Fibroblast of mammary gland (primary cell): ENCODE measurements at regions not wholly inside any gene's neighbourhood (a gene's known extent, or its start where the extent isn't known, plus 50 kb on each side); places are given as distances from the start of the nearest gene placed in this dataset.
"Not testable (repeated sequence)": the region's sequence is repeated elsewhere in the genome, so short reads cannot be mapped to it uniquely, and the experiment has no call there.

ENCODE experiments used
- DNase-seq: peaks from one replicate; pipeline ENCODE4 v3.0.0-alpha.2; 2010; ENCODE audit warnings: low read depth
- H3K4me3 ChIP-seq: 2 replicates; pipeline ENCODE4 v1.5.1; 2011; ENCODE audit warnings: low read depth, mild to moderate bottlenecking, low read length, moderate library complexity; ENCODE audit not compliant: control insufficient read depth
- CTCF ChIP-seq: conservative IDR thresholded peaks from 2 replicates; pipeline ENCODE4 v1.5.1; 2011; ENCODE audit warnings: low read depth, low read length, inconsistent platforms; ENCODE audit not compliant: control insufficient read depth, insufficient read depth

GRCh38 chr4:67282749-67283148, 262.6 kb downstream of the CENPC start:
- no peak for DNase-seq
- no peak for TF ChIP-seq CTCF
- no peak overlapping the region for H3K4me3 ChIP-seq

DNA sequence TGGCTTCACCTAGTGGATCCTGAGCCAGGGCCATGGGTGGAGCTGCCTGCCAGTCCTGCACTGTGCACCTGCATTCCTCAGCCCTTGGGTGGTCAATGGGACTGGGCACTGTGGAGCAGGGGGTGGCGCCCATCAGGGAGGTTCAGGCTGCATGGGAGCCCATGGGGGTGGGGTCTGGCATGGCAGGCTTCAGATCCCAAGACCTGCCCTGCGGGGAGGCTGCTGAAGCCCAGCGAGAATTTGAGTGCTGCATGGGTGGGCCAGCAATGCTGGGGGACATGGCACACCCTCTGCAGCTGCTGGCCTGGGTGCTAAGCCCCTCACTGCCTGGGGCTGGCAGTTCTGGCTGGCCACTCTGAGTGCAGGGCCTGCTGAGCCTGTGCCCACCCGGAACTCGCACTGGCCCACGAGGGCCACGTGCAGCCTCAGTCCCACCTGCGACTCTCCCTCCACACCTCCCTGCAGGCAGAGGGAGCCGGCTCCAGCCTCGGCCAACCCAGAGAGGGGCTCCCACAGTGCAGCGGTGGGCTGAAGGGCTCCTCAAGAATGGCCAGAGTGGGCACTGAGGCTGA, 270.0 kb downstream of the CENPC start:
- no peak for TF ChIP-seq CTCF
- no peak for DNase-seq
- H3K4me3 ChIP-seq, result no peak overlapping the region

DNA sequence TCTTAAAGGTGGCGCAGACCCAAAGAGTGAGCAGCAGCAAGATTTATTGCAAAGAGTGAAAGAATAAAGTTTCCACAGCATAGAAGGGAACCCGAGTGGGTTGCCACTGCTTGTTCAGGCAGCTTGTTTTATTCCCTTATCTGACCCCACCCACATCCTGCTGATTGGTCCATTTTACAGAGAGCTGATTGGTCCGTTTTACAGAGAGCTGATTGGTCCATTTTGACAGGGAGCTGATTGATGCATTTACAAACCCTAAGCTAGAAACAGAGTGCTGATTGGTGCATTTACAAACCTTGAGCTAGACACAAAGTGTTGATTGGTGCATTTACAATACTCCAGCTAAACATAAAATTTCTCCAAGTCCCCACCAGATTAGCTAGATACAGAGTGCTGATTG, 270.6 kb downstream of the CENPC start:
- not testable (repeated sequence) for DNase-seq, H3K4me3 ChIP-seq

GRCh38 chr4:67273666-67274065, 271.6 kb downstream of the CENPC start:
- H3K4me3 ChIP-seq, result no peak overlapping the region
- DNase-seq, result no peak
- TF ChIP-seq CTCF, result no peak

- no peak for DNase-seq
- TF ChIP-seq CTCF, result no peak
- H3K4me3 ChIP-seq, result no peak overlapping the region
Observed at GRCh38 chr4:67261971-67262370, 283.3 kb downstream of the CENPC start.

DNA sequence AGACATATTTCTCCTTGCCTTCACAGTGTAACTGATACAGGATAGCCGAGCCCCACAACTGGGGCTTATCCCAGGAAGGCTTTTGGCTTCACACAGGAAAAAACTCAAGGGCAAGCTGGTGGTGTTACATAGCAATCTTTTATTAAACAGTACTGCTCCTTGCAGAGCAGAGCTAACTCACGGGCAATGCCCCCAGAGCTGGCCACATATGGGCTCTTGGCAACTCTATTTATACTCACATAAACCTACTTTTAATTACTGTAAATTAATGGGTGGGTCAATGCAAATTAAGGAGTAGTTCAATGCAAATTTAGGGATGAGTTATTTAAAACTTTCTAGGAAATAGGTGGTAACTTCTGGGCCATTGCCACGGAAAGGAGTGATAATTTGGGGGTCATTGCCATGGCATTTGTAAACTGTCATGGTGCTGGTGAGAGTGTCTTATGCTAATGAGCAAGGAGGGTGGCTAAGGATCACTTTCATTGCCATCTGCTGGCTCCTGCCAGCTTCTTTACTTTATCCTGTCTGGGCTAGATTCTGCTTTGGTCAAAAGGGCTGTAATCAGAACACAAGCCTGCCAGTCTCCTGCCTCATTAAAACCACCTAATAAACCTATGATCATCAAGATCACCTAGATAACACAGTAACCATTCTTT, 288.8 kb downstream of the CENPC start:
- TF ChIP-seq CTCF, result no peak
- H3K4me3 ChIP-seq, result no peak overlapping the region
- no peak for DNase-seq

- H3K4me3 ChIP-seq, result no peak overlapping the region
- no peak for DNase-seq
Observed at GRCh38 chr4:67250131-67250896, 295.0 kb downstream of the CENPC start.

More at GRCh38 chr4:67250131-67250896, 295.0 kb downstream of the CENPC start:
- no peak for TF ChIP-seq CTCF
